ENCODE measurements at regions not wholly inside any gene's neighbourhood (a gene's known extent, or its start where the extent isn't known, plus 50 kb on each side); places are given as distances from the start of the nearest gene placed in this dataset.
A peak's percentile ranks its signal among the peaks of the same experiment; 100 is the strongest.

GRCh38 chr22:27408068-27408467, 393.5 kb downstream of the MN1 start:
- CTCF ChIA-PET, result no interaction called here

GRCh38 chr22:27409299-27409698, 392.3 kb downstream of the MN1 start:
- no peaks in the 10 kb centered on the region for H3K9me3 ChIP-seq (ENCODE audit: low read depth, low read length, poor library complexity, severe bottlenecking)

More at GRCh38 chr22:27408068-27408467, 393.5 kb downstream of the MN1 start:
- no TSS peak for BruUV-seq (replicated peaks)
- Histone ChIP-seq H3K27me3 (replicated peaks; ENCODE audit: insufficient read depth, low read depth, low read length, poor library complexity) (no peaks in the 10 kb centered on the region), H3K36me3 (ENCODE audit: insufficient read depth, low read length, poor library complexity, severe bottlenecking) (no peaks in the 10 kb centered on the region), H3K4me3 (ENCODE audit: low read depth, low read length, poor library complexity, severe bottlenecking) (no peak overlapping the region), H3K27ac (ENCODE audit: low read depth, low read length, poor library complexity, severe bottlenecking) (no peak overlapping the region), H3K9me3 (ENCODE audit: low read depth, low read length, poor library complexity, severe bottlenecking) (no peaks in the 10 kb centered on the region), H3K4me1 (ENCODE audit: insufficient read depth, low read length, poor library complexity, severe bottlenecking) (peaks cover 16% of the 10 kb centered on the region)
- DNase-seq (ENCODE audit: low spot score), result no peak
- intact Hi-C loops (cut with micrococcal nuclease; ENCODE audit: unreplicated experiment), result loop anchor here (5.0 to 10.0 kb wide), 2 partner anchors 394 to 597 kb away; partner anchors contain the start of gene MN1
- POLR2A ChIA-PET (ENCODE audit: low non-redundant PET), result interaction anchor here (0.6 kb wide), 1 partner anchor 402 kb away, joined by 7 read pairs; no protein-coding TSS in a partner anchor
- no peak for TF ChIP-seq CTCF (conservative IDR thresholded peaks at IDR 0.05; ENCODE audit: low read depth, low read length)
- TF ChIP-seq EZH2 (IDR thresholded peaks at IDR 0.05; ENCODE audit: borderline replicate concordance, low read depth, low read length, poor library complexity, severe bottlenecking), result no peak

GRCh38 chr22:27412866-27413445, 388.6 kb downstream of the MN1 start:
- CTCF ChIA-PET, result no interaction called here
- H3K4me1 ChIP-seq (ENCODE audit: insufficient read depth, low read length, poor library complexity, severe bottlenecking), result peaks cover 23% of the 10 kb centered on the region
- intact Hi-C loops (cut with micrococcal nuclease; ENCODE audit: unreplicated experiment), result no loop called here
- H3K4me3 ChIP-seq (ENCODE audit: low read depth, low read length, poor library complexity, severe bottlenecking), result no peak overlapping the region
- no peak overlapping the region for H3K27ac ChIP-seq (ENCODE audit: low read depth, low read length, poor library complexity, severe bottlenecking)
- DNase-seq (ENCODE audit: low spot score), result no peak
- H3K27me3 ChIP-seq (replicated peaks; ENCODE audit: insufficient read depth, low read depth, low read length, poor library complexity), result no peaks in the 10 kb centered on the region
- H3K36me3 ChIP-seq (ENCODE audit: insufficient read depth, low read length, poor library complexity, severe bottlenecking), result no peaks in the 10 kb centered on the region
- BruUV-seq (replicated peaks), result no TSS peak
- no peaks in the 10 kb centered on the region for H3K9me3 ChIP-seq (ENCODE audit: low read depth, low read length, poor library complexity, severe bottlenecking)
- POLR2A ChIA-PET (ENCODE audit: low non-redundant PET), result no interaction called here
- TF ChIP-seq CTCF (conservative IDR thresholded peaks at IDR 0.05; ENCODE audit: low read depth, low read length) (no peak), EZH2 (IDR thresholded peaks at IDR 0.05; ENCODE audit: borderline replicate concordance, low read depth, low read length, poor library complexity, severe bottlenecking) (no peak)

More at GRCh38 chr22:27409299-27409698, 392.3 kb downstream of the MN1 start:
- ChIA-PET CTCF (interaction anchor here (0.6 kb wide), 1 partner anchor 394 kb away, joined by 3 read pairs; no protein-coding TSS in a partner anchor), POLR2A (ENCODE audit: low non-redundant PET) (no interaction called here)
- TF ChIP-seq CTCF (conservative IDR thresholded peaks at IDR 0.05; ENCODE audit: low read depth, low read length) (peak; percentile 21; the same call in 1 of the 2 replicates), EZH2 (IDR thresholded peaks at IDR 0.05; ENCODE audit: borderline replicate concordance, low read depth, low read length, poor library complexity, severe bottlenecking) (no peak)
- H3K36me3 ChIP-seq (ENCODE audit: insufficient read depth, low read length, poor library complexity, severe bottlenecking), result no peaks in the 10 kb centered on the region
- H3K4me1 ChIP-seq (ENCODE audit: insufficient read depth, low read length, poor library complexity, severe bottlenecking), result peaks cover 16% of the 10 kb centered on the region
- no peaks in the 10 kb centered on the region for H3K27me3 ChIP-seq (replicated peaks; ENCODE audit: insufficient read depth, low read depth, low read length, poor library complexity)
- H3K4me3 ChIP-seq (ENCODE audit: low read depth, low read length, poor library complexity, severe bottlenecking), result no peak overlapping the region
- DNase-seq (ENCODE audit: low spot score), result no peak
- BruUV-seq (replicated peaks), result no TSS peak
- intact Hi-C loops (cut with micrococcal nuclease; ENCODE audit: unreplicated experiment), result loop anchor here (5.0 to 10.0 kb wide), 2 partner anchors 393 to 596 kb away; partner anchors contain the start of gene MN1
- no peak overlapping the region for H3K27ac ChIP-seq (ENCODE audit: low read depth, low read length, poor library complexity, severe bottlenecking)

Data from A673 (cell line).